A673 (cell line): ENCODE measurements at regions not wholly inside any gene's neighbourhood (a gene's known extent, or its start where the extent isn't known, plus 50 kb on each side); places are given as distances from the start of the nearest gene placed in this dataset.

ENCODE experiments used
- BruUV-seq: library from RNA; stranded (reverse); fragments of 400-500 nt; replicated peaks from 2 replicates; lab custom pipeline; 2021; lab: Mats Ljungman, UMichigan
- CTCF ChIA-PET: fragments of 300-600 bp; sonication (Branson Sonifier 250); formaldehyde crosslinking; loops from one replicate; lab custom pipeline; 2022; ENCODE audit warnings: antibody characterized with exemption; lab: Charles Lee
- POLR2A ChIA-PET: fragments of 300-600 bp; sonication (Branson Sonifier 250); formaldehyde crosslinking; loops from one replicate; lab custom pipeline; 2022; ENCODE audit warnings: antibody characterized with exemption; ENCODE audit not compliant: low non-redundant PET; lab: Charles Lee
- DNase-seq: peaks from one replicate; pipeline ENCODE4 v3.0.0-alpha.2; 2015; ENCODE audit warnings: low spot score
- H3K27ac ChIP-seq: fragments of 200-600 bp; sonication (generic); 2 replicates; pipeline ENCODE4 v1.5.1; 2016; ENCODE audit warnings: mixed run types, low read depth, mild to moderate bottlenecking, mixed read lengths, antibody characterized with exemption, low read length; ENCODE audit not compliant: poor library complexity, severe bottlenecking
- H3K27me3 ChIP-seq: fragments of 200-600 bp; sonication (generic); replicated peaks from 2 replicates; pipeline ENCODE4 v1.6.1; 2017; ENCODE audit warnings: mixed run types, low read depth, mild to moderate bottlenecking, mixed read lengths, antibody characterized with exemption, low read length; ENCODE audit not compliant: insufficient read depth, poor library complexity
- H3K36me3 ChIP-seq: fragments of 200-600 bp; sonication (generic); 2 replicates; pipeline ENCODE4 v1.6.1; 2016; ENCODE audit warnings: mixed run types, mild to moderate bottlenecking, mixed read lengths, antibody characterized with exemption, low read length; ENCODE audit not compliant: insufficient read depth, poor library complexity, severe bottlenecking
- H3K4me1 ChIP-seq: fragments of 200-600 bp; sonication (generic); 2 replicates; pipeline ENCODE4 v1.6.1; 2017; ENCODE audit warnings: mixed run types, mild to moderate bottlenecking, mixed read lengths, antibody characterized with exemption, low read length; ENCODE audit not compliant: insufficient read depth, poor library complexity, severe bottlenecking
- H3K4me3 ChIP-seq: fragments of 200-600 bp; sonication (generic); 2 replicates; pipeline ENCODE4 v1.5.1; 2016; ENCODE audit warnings: low read depth, mixed run types, mild to moderate bottlenecking, mixed read lengths, low read length; ENCODE audit not compliant: poor library complexity, severe bottlenecking
- H3K9me3 ChIP-seq: fragments of 200-600 bp; sonication (generic); 2 replicates; pipeline ENCODE4 v1.6.1; 2016; ENCODE audit warnings: mixed run types, low read depth, mild to moderate bottlenecking, mixed read lengths, antibody characterized with exemption, low read length; ENCODE audit not compliant: poor library complexity, severe bottlenecking
- EZH2 ChIP-seq: fragments of 200-600 bp; sonication (generic); IDR thresholded peaks from 2 replicates; pipeline ENCODE4 v1.6.1; 2017; ENCODE audit warnings: borderline replicate concordance, low read depth, mild to moderate bottlenecking, mixed read lengths, antibody characterized with exemption, low read length; ENCODE audit not compliant: poor library complexity, severe bottlenecking
- intact Hi-C: fragments of 100-400 bp; cut with micrococcal nuclease; formaldehyde crosslinking; loops from one replicate; pipeline ENCODE4 v1.10.0; 2022; ENCODE audit not compliant: unreplicated experiment
- TF ChIP-seq, protein P1 (sequence below): fragments of 300-800, 200-600 bp; sonication (generic); conservative IDR thresholded peaks from 2 replicates; pipeline ENCODE4 v1.5.1; 2017; ENCODE audit warnings: low read depth, mild to moderate bottlenecking, antibody characterized with exemption, low read length, moderate library complexity, mixed read lengths

DNA sequence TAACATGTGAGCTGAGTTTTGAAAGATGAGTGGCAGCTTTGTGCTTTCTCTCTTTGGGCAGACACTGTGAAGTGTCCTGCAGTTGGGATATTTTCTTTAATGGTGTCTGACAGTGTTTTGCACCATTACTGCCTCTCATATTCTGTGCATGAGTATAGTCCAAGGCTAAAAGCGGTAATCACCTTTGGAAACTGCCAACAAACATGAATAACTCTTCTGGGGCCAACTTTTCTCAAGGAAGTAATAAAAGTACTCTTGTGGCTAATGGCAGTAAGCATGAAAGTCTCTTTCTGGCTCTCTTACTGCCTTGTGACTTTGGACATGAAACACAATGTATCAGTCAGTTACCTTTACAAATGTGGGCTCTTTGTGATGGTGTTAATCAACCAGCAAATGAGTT is 91.7 kb upstream of the SOX4 start:
- CTCF ChIA-PET: no interaction called here
- no TSS peak for BruUV-seq

DNA sequence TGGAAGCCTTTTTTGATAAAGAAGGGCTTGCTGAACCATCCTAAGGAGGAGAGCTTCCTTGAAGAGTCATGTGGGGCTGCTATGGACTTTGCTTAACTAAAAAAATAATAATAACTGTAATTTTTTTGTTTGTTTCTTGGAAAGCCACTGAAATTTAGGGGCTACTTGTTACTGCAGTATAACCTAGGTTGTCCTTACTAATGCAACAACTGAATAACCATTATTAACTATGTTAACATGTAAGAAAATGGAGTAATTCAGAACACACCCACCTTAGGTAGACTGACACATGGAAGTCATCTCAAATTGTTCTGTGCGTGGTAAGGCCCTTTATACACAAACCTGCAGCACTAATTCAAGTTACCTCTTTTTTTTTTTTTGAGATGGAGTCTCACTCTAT is 90.9 kb upstream of the SOX4 start:
- Histone ChIP-seq H3K27me3 (no peaks in the 10 kb centered on the region), H3K36me3 (no peaks in the 10 kb centered on the region), H3K4me1 (no peaks in the 10 kb centered on the region), H3K9me3 (no peaks in the 10 kb centered on the region), H3K4me3 (no peak overlapping the region), H3K27ac (no peak overlapping the region)
- no peak for DNase-seq
- TF ChIP-seq, protein P1, sequence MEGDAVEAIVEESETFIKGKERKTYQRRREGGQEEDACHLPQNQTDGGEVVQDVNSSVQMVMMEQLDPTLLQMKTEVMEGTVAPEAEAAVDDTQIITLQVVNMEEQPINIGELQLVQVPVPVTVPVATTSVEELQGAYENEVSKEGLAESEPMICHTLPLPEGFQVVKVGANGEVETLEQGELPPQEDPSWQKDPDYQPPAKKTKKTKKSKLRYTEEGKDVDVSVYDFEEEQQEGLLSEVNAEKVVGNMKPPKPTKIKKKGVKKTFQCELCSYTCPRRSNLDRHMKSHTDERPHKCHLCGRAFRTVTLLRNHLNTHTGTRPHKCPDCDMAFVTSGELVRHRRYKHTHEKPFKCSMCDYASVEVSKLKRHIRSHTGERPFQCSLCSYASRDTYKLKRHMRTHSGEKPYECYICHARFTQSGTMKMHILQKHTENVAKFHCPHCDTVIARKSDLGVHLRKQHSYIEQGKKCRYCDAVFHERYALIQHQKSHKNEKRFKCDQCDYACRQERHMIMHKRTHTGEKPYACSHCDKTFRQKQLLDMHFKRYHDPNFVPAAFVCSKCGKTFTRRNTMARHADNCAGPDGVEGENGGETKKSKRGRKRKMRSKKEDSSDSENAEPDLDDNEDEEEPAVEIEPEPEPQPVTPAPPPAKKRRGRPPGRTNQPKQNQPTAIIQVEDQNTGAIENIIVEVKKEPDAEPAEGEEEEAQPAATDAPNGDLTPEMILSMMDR: no peak
- no peak for TF ChIP-seq EZH2
- intact Hi-C loops: no loop called here
- BruUV-seq: no TSS peak
- CTCF ChIA-PET: no interaction called here
- POLR2A ChIA-PET: interaction anchor here (0.7 kb wide), 1 partner anchor 533 kb away, joined by 6 read pairs; no protein-coding TSS in a partner anchor

More for the DNA sequence above, 91.7 kb upstream of the SOX4 start:
- Histone ChIP-seq H3K27me3 (no peaks in the 10 kb centered on the region), H3K36me3 (no peaks in the 10 kb centered on the region), H3K4me3 (no peak overlapping the region), H3K9me3 (no peaks in the 10 kb centered on the region), H3K4me1 (no peaks in the 10 kb centered on the region), H3K27ac (no peak overlapping the region)
- POLR2A ChIA-PET: no interaction called here
- TF ChIP-seq, protein P1: no peak
- TF ChIP-seq EZH2: no peak
- DNase-seq: no peak
- intact Hi-C loops: no loop called here

DNA sequence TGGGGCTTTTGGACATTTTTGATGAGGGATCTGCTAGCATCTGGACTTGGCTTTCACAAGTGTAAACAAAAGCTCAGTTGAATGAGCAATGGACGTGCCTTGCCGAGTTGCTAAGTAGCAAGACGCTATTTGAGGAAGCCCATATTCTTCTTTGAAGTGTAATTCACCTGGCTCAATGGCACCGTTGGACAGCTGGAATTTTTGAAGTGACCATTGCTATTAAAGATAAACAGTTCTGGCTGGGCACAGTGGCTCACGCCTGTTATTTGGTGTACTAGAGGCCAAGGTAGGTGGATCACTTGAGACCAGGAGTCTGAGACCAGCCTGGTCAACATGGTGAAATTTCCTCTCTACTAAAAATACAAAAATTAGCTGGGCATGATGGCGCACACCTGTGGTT is 88.8 kb upstream of the SOX4 start:
- Histone ChIP-seq H3K4me3 (no peak overlapping the region), H3K27me3 (no peaks in the 10 kb centered on the region), H3K9me3 (no peaks in the 10 kb centered on the region), H3K27ac (no peak overlapping the region), H3K36me3 (no peaks in the 10 kb centered on the region), H3K4me1 (no peaks in the 10 kb centered on the region)
- DNase-seq: no peak
- POLR2A ChIA-PET: no interaction called here
- intact Hi-C loops: no loop called here
- CTCF ChIA-PET: no interaction called here
- no TSS peak for BruUV-seq
- TF ChIP-seq EZH2: no peak
- TF ChIP-seq, protein P1: no peak
